ENCODE measurements at regions not wholly inside any gene's neighbourhood (a gene's known extent, or its start where the extent isn't known, plus 50 kb on each side); places are given as distances from the start of the nearest gene placed in this dataset.

GRCh38 chr10:18735711-18736110 is 76.5 kb downstream of the ARL5B start:
- H3K4me3 Mint-ChIP-seq = no peak overlapping the region
- CTCF ChIA-PET = no interaction called here

GRCh38 chr10:18737236-18737635 is 78.0 kb downstream of the ARL5B start:
- POLR2A ChIA-PET = no interaction called here
- no peak overlapping the region for H3K27ac Mint-ChIP-seq
- peaks cover 8% of the 10 kb centered on the region for H3K36me3 Mint-ChIP-seq
- no peaks in the 10 kb centered on the region for H3K4me1 Mint-ChIP-seq
- no peak overlapping the region for H3K4me3 Mint-ChIP-seq
- CTCF ChIA-PET = no interaction called here
- H3K27me3 Mint-ChIP-seq (ENCODE audit: low read depth) = no peaks in the 10 kb centered on the region
- no peak for DNase-seq (ENCODE audit: low spot score)
- peaks cover 19% of the 10 kb centered on the region for H3K9me3 Mint-ChIP-seq
- no peak for ATAC-seq
- TF ChIP-seq ZNF532 (CRISPR knock-in tag; IDR thresholded peaks at IDR 0.05; ENCODE audit: borderline replicate concordance) (no peak), NR2C2 (CRISPR knock-in tag; IDR thresholded peaks at IDR 0.05) (no peak), ZNF121 (CRISPR knock-in tag; IDR thresholded peaks at IDR 0.05) (no peak), ZBTB43 (CRISPR knock-in tag; IDR thresholded peaks at IDR 0.05) (no peak), ZNF138 (CRISPR knock-in tag; conservative IDR thresholded peaks at IDR 0.05) (no peak), ZNF396 (CRISPR knock-in tag; IDR thresholded peaks at IDR 0.05; ENCODE audit: borderline replicate concordance) (no peak), ERG (CRISPR knock-in tag; IDR thresholded peaks at IDR 0.05) (no peak)
- TF ChIP-seq, protein P1, sequence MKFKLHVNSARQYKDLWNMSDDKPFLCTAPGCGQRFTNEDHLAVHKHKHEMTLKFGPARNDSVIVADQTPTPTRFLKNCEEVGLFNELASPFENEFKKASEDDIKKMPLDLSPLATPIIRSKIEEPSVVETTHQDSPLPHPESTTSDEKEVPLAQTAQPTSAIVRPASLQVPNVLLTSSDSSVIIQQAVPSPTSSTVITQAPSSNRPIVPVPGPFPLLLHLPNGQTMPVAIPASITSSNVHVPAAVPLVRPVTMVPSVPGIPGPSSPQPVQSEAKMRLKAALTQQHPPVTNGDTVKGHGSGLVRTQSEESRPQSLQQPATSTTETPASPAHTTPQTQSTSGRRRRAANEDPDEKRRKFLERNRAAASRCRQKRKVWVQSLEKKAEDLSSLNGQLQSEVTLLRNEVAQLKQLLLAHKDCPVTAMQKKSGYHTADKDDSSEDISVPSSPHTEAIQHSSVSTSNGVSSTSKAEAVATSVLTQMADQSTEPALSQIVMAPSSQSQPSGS (CRISPR knock-in tag; IDR thresholded peaks at IDR 0.05; ENCODE audit: borderline replicate concordance, low read depth) = no peak

More at GRCh38 chr10:18735711-18736110, 76.5 kb downstream of the ARL5B start:
- DNase-seq (ENCODE audit: low spot score) (no peak), ATAC-seq (no peak)
- Mint-ChIP-seq H3K27me3 (ENCODE audit: low read depth) (no peaks in the 10 kb centered on the region), H3K27ac (no peak overlapping the region), H3K4me1 (no peaks in the 10 kb centered on the region), H3K9me3 (peaks cover 5% of the 10 kb centered on the region), H3K36me3 (no peaks in the 10 kb centered on the region)
- no peak for TF ChIP-seq ZNF232 (CRISPR knock-in tag; IDR thresholded peaks at IDR 0.05)
- TF ChIP-seq, protein P2, sequence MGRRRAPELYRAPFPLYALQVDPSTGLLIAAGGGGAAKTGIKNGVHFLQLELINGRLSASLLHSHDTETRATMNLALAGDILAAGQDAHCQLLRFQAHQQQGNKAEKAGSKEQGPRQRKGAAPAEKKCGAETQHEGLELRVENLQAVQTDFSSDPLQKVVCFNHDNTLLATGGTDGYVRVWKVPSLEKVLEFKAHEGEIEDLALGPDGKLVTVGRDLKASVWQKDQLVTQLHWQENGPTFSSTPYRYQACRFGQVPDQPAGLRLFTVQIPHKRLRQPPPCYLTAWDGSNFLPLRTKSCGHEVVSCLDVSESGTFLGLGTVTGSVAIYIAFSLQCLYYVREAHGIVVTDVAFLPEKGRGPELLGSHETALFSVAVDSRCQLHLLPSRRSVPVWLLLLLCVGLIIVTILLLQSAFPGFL (CRISPR knock-in tag; IDR thresholded peaks at IDR 0.05; ENCODE audit: borderline replicate concordance) = no peak
- no peak for TF ChIP-seq ZNF281 (CRISPR knock-in tag; IDR thresholded peaks at IDR 0.05)
- TF ChIP-seq, protein P3, sequence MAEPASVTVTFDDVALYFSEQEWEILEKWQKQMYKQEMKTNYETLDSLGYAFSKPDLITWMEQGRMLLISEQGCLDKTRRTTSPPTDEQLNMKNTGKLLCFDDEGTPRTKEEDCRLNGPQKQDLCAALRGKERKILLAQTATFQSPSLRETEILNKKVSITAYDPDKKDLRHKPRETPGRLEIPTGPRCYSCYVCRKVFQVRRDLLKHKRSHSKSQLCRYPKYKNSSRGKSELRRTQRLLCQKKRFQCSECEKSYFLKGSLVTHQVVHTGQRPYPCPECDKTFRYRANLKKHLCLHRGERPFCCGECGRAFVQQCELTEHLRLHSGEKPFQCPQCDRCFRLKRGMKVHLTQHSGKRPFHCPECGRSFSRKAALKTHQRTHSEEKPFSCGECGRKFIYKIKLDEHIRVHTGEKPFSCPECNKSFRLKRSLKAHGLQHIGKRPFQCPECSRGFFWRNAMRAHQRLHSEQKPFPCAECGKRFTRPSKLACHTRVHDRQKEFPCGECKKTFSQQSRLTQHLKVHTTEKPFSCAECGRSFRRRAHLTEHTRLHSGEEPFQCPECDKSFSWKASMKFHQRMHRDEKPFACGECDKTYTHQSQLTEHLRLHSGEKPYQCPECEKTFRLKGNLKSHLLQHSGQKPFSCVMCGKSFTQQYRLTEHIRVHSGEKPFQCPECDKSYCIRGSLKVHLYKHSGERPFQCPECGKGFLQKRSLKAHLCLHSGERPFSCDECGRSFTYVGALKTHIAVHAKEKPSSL (CRISPR knock-in tag; conservative IDR thresholded peaks at IDR 0.05) = no peak
- TF ChIP-seq PRRX2 (CRISPR knock-in tag; IDR thresholded peaks at IDR 0.05) = no peak
- no peak for TF ChIP-seq E2F4 (CRISPR knock-in tag; IDR thresholded peaks at IDR 0.05; ENCODE audit: borderline replicate concordance, low read depth)
- no peak for TF ChIP-seq ZNF416 (CRISPR knock-in tag; IDR thresholded peaks at IDR 0.05)
- POLR2A ChIA-PET = no interaction called here

Data from WTC11 (cell line).